ENCODE measurements at regions not wholly inside any gene's neighbourhood (a gene's known extent, or its start where the extent isn't known, plus 50 kb on each side); places are given as distances from the start of the nearest gene placed in this dataset.

GRCh38 chr4:148561467-148561866 is 119.3 kb upstream of the NR3C2 start:
- Histone ChIP-seq H3K4me3 (no peak overlapping the region), H3K27me3 (no peaks in the 10 kb centered on the region), H3K27ac (no peak overlapping the region), H3K9me3 (no peaks in the 10 kb centered on the region), H3K36me3 (no peaks in the 10 kb centered on the region), H3K4me1 (no peaks in the 10 kb centered on the region)
- WGBS, 2 donors = 62 to 67% methylated on average over 1 of the region's 1 CpG
- TF ChIP-seq, protein P1, sequence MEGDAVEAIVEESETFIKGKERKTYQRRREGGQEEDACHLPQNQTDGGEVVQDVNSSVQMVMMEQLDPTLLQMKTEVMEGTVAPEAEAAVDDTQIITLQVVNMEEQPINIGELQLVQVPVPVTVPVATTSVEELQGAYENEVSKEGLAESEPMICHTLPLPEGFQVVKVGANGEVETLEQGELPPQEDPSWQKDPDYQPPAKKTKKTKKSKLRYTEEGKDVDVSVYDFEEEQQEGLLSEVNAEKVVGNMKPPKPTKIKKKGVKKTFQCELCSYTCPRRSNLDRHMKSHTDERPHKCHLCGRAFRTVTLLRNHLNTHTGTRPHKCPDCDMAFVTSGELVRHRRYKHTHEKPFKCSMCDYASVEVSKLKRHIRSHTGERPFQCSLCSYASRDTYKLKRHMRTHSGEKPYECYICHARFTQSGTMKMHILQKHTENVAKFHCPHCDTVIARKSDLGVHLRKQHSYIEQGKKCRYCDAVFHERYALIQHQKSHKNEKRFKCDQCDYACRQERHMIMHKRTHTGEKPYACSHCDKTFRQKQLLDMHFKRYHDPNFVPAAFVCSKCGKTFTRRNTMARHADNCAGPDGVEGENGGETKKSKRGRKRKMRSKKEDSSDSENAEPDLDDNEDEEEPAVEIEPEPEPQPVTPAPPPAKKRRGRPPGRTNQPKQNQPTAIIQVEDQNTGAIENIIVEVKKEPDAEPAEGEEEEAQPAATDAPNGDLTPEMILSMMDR (IDR thresholded peaks at IDR 0.05) = no peak
- TF ChIP-seq POLR2A (IDR thresholded peaks at IDR 0.05) = no peak
- intact Hi-C loops (cut with DNase I) = no loop called here
- no peak for DNase-seq

DNA sequence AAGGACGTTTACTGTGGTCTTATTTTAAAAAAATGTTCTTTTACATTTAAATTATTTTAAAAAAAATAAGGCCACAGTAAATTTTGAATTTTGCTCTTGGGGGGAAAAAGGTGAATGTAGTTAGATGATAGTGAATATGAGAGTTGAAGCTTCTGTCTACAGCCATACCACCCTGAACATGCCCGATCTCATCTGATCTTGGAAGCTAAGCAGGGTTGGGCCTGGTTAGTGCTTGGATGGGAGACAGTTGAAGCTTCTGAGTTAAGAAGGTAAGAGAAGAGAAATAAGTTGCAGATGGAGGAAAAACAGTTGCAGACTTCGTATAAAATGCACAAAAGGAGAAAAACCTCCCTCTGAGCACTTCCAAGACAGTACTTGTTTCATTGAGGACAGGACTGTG is 115.6 kb upstream of the NR3C2 start:
- H3K9me3 ChIP-seq = no peaks in the 10 kb centered on the region
- TF ChIP-seq, protein P1 (IDR thresholded peaks at IDR 0.05) = no peak
- TF ChIP-seq POLR2A (IDR thresholded peaks at IDR 0.05) = no peak
- no peak for DNase-seq
- H3K27me3 ChIP-seq = no peaks in the 10 kb centered on the region
- no peaks in the 10 kb centered on the region for H3K4me1 ChIP-seq
- H3K4me3 ChIP-seq = no peak overlapping the region
- intact Hi-C loops (cut with DNase I) = no loop called here
- no peak overlapping the region for H3K27ac ChIP-seq
- WGBS, 2 donors = 69 to 70% methylated on average over 3 of the region's 3 CpGs
- H3K36me3 ChIP-seq = no peaks in the 10 kb centered on the region

GRCh38 chr4:148550788-148551187 is 108.6 kb upstream of the NR3C2 start:
- H3K4me3 ChIP-seq = no peak overlapping the region
- intact Hi-C loops (cut with DNase I) = no loop called here
- no peaks in the 10 kb centered on the region for H3K36me3 ChIP-seq
- no peaks in the 10 kb centered on the region for H3K9me3 ChIP-seq
- DNase-seq = no peak
- H3K4me1 ChIP-seq = no peaks in the 10 kb centered on the region
- 78 to 97% methylated on average over 1 of the region's 1 CpG for WGBS, 2 donors
- H3K27me3 ChIP-seq = no peaks in the 10 kb centered on the region
- TF ChIP-seq POLR2A (IDR thresholded peaks at IDR 0.05) = no peak
- TF ChIP-seq, protein P1 (IDR thresholded peaks at IDR 0.05) = no peak
- no peak overlapping the region for H3K27ac ChIP-seq

GRCh38 chr4:148542922-148543623 is 100.9 kb upstream of the NR3C2 start:
- H3K27ac ChIP-seq = no peak overlapping the region
- no peaks in the 10 kb centered on the region for H3K4me1 ChIP-seq
- no peak for DNase-seq
- TF ChIP-seq, protein P1 (IDR thresholded peaks at IDR 0.05) = no peak
- TF ChIP-seq POLR2A (IDR thresholded peaks at IDR 0.05) = no peak
- H3K27me3 ChIP-seq = no peaks in the 10 kb centered on the region
- 75 to 85% methylated on average over 4 of the region's 4 CpGs for WGBS, 2 donors
- H3K9me3 ChIP-seq = no peaks in the 10 kb centered on the region
- no peak overlapping the region for H3K4me3 ChIP-seq
- intact Hi-C loops (cut with DNase I) = no loop called here
- no peaks in the 10 kb centered on the region for H3K36me3 ChIP-seq

DNA sequence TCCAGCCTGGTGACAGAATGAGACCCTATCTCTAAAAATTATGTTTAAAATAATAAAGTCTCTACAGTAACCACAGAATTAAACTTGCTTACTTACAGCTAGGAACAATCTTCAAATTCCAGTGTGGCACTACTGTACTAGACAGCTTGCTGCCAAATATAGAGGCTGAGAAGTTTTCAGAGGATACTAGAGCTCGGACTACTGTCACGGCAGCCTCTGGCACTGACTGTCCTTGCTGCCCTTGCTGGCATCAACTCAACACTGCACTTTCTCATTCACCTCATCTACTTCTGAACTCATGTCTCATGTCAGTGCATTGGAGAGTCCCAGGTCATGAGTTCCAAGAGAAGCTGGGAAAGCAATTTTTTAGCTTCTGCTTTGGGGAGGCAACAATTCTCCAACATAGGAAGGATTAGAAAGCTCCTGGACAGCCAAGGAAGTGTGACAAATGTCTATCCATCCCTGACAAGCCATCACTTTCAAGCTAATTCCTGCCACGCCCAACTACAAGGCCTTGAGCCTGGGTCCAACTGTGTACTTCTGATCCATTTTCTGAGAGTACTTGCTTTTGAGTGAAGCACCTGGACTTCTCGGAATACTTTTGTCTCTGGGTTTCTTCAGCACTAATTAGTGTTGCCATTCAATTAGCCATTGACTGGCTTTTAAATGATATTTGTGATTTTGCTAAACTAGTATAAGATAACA is 98.6 kb upstream of the NR3C2 start:
- Histone ChIP-seq H3K27me3 (no peaks in the 10 kb centered on the region), H3K9me3 (peaks cover 0 to 4% (median 0%) of the 10 kb centered on the region in 3 donors), H3K36me3 (no peaks in the 10 kb centered on the region), H3K4me3 (no peak overlapping the region), H3K4me1 (no peaks in the 10 kb centered on the region), H3K27ac (no peak overlapping the region)
- intact Hi-C loops (cut with DNase I) = no loop called here
- TF ChIP-seq, protein P1 (IDR thresholded peaks at IDR 0.05) = no peak
- no peak for TF ChIP-seq POLR2A (IDR thresholded peaks at IDR 0.05)
- DNase-seq = no peak
- WGBS, 2 donors = 70 to 83% methylated on average over 4 of the region's 4 CpGs

Data from esophagus squamous epithelium (tissue), 5 donors.